ENCODE measurements at regions not wholly inside any gene's neighbourhood (a gene's known extent, or its start where the extent isn't known, plus 50 kb on each side); places are given as distances from the start of the nearest gene placed in this dataset.
A peak's percentile ranks its signal among the peaks of the same experiment; 100 is the strongest.

- Histone ChIP-seq H3K4me3 (no peak overlapping the region), H3K27me3 (peaks cover 6% of the 10 kb centered on the region), H3K9me3 (ENCODE audit: low read depth) (no peaks in the 10 kb centered on the region), H3K36me3 (no peaks in the 10 kb centered on the region), H3K4me1 (ENCODE audit: low read depth) (no peaks in the 10 kb centered on the region), H3K27ac (no peak overlapping the region)
- TF ChIP-seq, protein P1, sequence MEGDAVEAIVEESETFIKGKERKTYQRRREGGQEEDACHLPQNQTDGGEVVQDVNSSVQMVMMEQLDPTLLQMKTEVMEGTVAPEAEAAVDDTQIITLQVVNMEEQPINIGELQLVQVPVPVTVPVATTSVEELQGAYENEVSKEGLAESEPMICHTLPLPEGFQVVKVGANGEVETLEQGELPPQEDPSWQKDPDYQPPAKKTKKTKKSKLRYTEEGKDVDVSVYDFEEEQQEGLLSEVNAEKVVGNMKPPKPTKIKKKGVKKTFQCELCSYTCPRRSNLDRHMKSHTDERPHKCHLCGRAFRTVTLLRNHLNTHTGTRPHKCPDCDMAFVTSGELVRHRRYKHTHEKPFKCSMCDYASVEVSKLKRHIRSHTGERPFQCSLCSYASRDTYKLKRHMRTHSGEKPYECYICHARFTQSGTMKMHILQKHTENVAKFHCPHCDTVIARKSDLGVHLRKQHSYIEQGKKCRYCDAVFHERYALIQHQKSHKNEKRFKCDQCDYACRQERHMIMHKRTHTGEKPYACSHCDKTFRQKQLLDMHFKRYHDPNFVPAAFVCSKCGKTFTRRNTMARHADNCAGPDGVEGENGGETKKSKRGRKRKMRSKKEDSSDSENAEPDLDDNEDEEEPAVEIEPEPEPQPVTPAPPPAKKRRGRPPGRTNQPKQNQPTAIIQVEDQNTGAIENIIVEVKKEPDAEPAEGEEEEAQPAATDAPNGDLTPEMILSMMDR (IDR thresholded peaks at IDR 0.05; ENCODE audit: low read depth, low read length), result no peak
- DNase-seq (ENCODE audit: low read depth in 1 of 2, low spot score in 1 of 2), result peak in 1 of 2 donors; percentile 2
Observed at GRCh38 chr1:229947968-229948367, 119.1 kb upstream of the GALNT2 start.

DNA sequence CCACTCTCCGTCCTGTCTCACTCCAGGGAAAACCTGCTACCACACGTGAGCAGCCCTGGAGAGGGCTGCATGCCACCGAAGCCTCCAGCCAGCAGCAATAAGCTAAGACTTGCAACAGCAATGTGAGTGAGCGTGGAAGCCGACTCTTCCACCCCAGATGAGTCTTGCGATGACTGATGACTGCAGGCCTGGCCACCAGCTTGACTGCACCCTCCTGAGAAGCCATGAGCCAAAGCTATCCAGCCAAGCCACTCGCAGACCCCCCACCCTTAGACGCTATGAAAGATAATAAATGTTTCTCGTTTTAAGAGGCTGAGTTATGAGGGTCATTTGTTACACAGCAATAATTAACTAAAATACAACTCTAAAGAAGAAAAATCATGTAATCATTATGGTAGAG is 118.6 kb upstream of the GALNT2 start:
- H3K9me3 ChIP-seq (ENCODE audit: low read depth), result no peaks in the 10 kb centered on the region
- H3K4me1 ChIP-seq (ENCODE audit: low read depth), result no peaks in the 10 kb centered on the region
- no peak for DNase-seq (ENCODE audit: low read depth in 1 of 2, low spot score in 1 of 2)
- H3K4me3 ChIP-seq, result no peak overlapping the region
- no peaks in the 10 kb centered on the region for H3K36me3 ChIP-seq
- peaks cover 6% of the 10 kb centered on the region for H3K27me3 ChIP-seq
- TF ChIP-seq, protein P1 (IDR thresholded peaks at IDR 0.05; ENCODE audit: low read depth, low read length), result no peak
- no peak overlapping the region for H3K27ac ChIP-seq

- no peak for DNase-seq (ENCODE audit: low read depth in 1 of 2, low spot score in 1 of 2)
- no peak overlapping the region for H3K4me3 ChIP-seq
- H3K9me3 ChIP-seq (ENCODE audit: low read depth), result no peaks in the 10 kb centered on the region
- no peaks in the 10 kb centered on the region for H3K4me1 ChIP-seq (ENCODE audit: low read depth)
- no peak overlapping the region for H3K27ac ChIP-seq
- H3K36me3 ChIP-seq, result no peaks in the 10 kb centered on the region
- H3K27me3 ChIP-seq, result peaks cover 6% of the 10 kb centered on the region
- TF ChIP-seq, protein P1 (IDR thresholded peaks at IDR 0.05; ENCODE audit: low read depth, low read length), result no peak
Observed at GRCh38 chr1:229949500-229949899, 117.5 kb upstream of the GALNT2 start.

DNA sequence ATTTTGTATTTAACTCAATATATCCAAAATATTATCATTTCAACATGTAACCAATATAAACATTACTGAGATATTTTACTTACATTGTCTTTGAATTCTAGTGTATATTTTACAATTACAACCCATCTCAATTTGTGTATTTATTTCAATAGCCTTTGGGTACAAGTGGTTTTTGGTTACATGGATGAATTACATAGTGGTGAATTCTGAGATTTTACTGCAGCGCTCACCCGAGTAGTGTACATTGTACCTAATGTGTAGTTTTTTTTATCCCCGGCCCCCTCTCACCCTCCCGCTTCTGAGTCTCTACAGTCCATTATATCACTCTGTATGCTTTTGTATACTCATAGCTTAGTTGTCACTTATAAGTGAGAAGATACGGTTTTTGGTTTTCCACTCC is 117.0 kb upstream of the GALNT2 start:
- H3K36me3 ChIP-seq, result no peaks in the 10 kb centered on the region
- no peak for DNase-seq (ENCODE audit: low read depth in 1 of 2, low spot score in 1 of 2)
- no peaks in the 10 kb centered on the region for H3K4me1 ChIP-seq (ENCODE audit: low read depth)
- H3K9me3 ChIP-seq (ENCODE audit: low read depth), result no peaks in the 10 kb centered on the region
- peaks cover 6% of the 10 kb centered on the region for H3K27me3 ChIP-seq
- H3K4me3 ChIP-seq, result no peak overlapping the region
- H3K27ac ChIP-seq, result no peak overlapping the region
- TF ChIP-seq, protein P1 (IDR thresholded peaks at IDR 0.05; ENCODE audit: low read depth, low read length), result no peak

DNA sequence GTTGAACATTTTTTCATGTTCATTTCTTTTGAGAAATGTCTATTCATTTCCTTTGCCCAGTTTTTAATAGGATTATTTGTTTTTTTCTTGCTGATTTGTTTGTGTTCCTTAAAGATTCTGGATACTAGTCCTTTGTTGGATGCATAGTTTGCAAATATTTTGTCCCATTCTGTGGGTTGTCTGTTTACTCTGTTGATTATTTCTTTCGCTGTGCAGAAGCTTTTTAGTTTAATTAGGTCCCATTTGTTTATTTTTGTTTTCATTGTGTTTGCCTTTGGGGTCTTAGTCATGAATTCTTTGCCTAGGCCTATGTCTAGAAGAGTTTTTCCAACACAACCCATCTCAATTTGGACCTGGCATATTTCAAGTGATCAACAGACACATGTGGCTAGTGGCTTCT is 116.1 kb upstream of the GALNT2 start:
- Histone ChIP-seq H3K36me3 (no peaks in the 10 kb centered on the region), H3K27me3 (peaks cover 6% of the 10 kb centered on the region), H3K9me3 (ENCODE audit: low read depth) (no peaks in the 10 kb centered on the region), H3K27ac (no peak overlapping the region), H3K4me3 (no peak overlapping the region), H3K4me1 (ENCODE audit: low read depth) (no peaks in the 10 kb centered on the region)
- DNase-seq (ENCODE audit: low read depth in 1 of 2, low spot score in 1 of 2), result no peak
- TF ChIP-seq, protein P1 (IDR thresholded peaks at IDR 0.05; ENCODE audit: low read depth, low read length), result no peak
